Myocyte (in vitro differentiated cells): ENCODE measurements at regions not wholly inside any gene's neighbourhood (a gene's known extent, or its start where the extent isn't known, plus 50 kb on each side); places are given as distances from the start of the nearest gene placed in this dataset.
A peak's percentile ranks its signal among the peaks of the same experiment; 100 is the strongest.
"Not testable (repeated sequence)": the region's sequence is repeated elsewhere in the genome, so short reads cannot be mapped to it uniquely, and the experiment has no call there.

ENCODE experiments used
- DNase-seq: peaks from one replicate; pipeline ENCODE4 v3.0.0-alpha.2; 2012; ENCODE audit warnings: low read depth

- no peak for DNase-seq
These were observed 73.6 kb upstream of the SLC25A33 start for GRCh38 chr1:9465640-9466039.

- no peak for DNase-seq
These were observed 72.2 kb upstream of the SLC25A33 start for GRCh38 chr1:9466780-9467758.

GRCh38 chr1:9469882-9470281, 69.4 kb upstream of the SLC25A33 start:
- DNase-seq = not testable (repeated sequence)

- no peak for DNase-seq
These were observed 67.6 kb upstream of the SLC25A33 start for GRCh38 chr1:9471679-9472078.

DNA sequence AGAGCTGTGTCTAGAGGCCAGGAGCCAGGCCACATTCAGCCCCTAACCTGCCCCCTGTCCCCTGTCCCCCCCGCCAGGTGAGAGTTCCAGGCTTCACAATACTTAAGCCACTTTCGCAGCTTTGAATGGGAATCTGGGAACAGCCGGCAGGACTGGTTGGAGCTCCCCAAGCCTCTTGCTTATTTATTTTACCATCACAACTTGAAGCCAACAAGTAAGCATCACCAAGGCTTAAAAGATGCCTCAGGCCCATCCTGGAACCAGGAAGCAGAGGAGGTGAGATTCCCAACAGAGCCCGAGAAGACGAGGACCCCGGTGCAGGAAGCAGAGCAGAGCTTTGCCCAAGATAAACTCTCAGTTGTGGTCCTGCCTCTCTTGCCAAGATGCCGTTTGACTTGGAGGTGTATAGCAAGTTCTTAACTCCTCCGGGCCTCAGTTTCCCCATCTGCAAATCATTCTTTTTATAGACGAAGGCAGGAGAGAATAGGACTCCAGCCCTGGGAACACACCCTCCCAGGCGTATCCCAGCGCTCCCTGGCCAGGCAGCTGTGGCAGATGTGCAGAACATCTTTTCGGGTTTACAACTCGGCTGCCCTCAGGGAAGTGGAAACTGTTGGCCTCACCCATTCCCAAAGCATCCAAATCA, 66.8 kb upstream of the SLC25A33 start:
- DNase-seq = no peak

DNA sequence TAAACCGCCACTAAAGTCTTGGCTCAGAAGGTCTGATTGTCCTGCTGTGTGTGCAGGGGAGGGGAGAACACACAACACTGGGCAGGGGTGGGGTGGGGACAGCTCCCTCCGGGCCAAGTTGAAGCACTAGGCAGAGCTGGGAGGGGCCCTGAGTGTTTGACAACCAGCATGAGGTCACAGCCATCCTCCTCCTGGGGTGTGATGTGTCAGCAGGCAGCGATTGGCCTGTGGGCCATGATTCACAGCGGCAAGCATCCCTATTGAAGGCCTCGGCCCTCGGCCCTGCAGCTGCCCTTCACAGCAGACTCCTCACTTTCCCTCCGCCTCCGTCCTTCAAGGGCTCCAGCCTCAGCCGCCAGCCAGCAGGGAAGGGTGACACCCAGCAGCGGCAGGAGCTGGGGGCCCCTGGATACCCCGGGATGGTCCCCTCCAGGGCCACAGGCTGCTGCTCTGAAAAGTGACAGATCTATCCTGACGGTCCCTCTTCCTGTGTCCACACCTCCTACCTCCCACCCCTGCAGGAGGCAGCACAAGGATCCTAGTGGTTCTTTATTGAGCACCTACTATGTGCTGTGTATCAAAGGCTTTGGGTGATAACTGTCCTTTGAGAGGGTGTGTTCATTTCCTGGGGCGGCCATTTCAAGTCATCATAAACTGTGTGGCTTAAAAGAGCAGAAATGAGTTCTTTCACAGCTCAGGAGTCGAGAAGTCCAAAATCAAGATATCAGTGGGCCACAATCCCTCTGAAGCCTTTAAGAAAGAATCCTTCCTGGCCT, 66.0 kb upstream of the SLC25A33 start:
- peak; percentile 95 for DNase-seq

DNA sequence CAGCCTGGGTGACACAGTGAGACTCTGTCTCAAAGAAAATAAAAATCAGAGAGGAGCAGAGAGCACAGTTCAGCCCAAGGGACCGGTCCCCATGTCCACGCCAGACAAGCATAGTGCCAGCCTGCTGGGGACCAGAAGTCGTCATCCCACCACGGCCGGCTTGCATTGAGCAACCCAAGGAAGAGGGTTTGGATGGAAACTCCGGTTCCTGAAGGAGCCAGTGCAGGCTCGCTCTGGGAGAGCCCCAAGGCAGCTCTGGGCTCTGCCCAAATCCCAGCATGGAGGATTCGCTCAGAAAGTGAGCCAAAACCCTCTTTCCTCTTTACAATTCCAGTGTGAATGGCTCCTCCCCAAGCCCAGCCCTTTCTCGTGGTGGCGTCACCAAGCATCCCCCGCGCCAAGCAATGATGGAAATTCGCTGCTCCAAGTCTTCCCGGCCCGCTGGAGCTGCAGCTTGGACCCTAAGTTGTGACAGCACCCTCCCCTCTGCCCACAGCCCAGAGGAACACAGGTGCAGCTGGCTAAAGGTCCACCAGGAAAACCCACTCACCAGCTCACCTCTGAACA, 64.1 kb upstream of the SLC25A33 start:
- no peak for DNase-seq

DNA sequence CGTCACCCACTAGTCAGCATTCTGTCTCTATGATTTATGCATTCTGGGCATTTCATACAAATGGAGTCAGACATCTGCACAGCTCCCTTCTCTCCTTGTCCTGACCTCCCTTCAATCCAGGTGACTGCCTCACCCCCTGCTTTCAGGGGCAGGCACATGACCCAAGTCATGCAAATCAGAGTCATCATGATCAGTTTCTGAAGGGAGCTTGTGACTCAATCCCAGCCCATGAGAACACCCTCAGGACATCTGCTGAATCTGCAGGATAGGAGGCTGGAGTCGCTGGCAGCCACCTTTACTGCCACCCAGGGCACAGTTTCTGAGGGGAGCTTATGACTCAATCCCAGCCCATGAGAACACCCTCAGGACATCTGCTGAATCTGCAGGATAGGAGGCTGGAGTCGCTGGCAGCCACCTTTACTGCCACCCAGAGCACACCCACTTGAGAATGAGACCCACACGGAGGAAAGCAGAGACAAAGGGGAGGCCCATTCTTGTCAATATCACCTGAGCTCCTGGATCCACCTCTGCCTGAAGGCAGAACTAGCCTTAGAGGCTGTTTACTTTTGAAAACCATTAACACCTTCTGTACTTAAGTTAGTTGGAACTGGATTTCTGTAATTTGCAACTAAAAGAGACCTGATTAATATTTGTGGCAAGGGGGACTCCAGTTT, 62.3 kb upstream of the SLC25A33 start:
- no peak for DNase-seq

DNA sequence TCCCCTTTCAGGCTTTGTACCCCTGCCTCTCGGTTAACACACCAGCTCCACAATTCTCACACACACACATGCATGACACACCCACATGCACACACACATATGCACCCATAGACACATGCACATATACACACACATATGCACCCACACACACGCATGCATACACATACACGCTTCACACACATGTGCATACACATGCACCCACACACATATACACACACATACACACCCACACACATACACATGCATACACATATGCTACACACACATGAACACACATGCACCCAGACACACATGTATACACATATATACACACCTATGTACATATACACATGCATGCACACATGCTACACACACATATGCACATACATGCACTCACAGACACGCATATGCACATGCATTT, 61.7 kb upstream of the SLC25A33 start:
- DNase-seq = no peak

DNA sequence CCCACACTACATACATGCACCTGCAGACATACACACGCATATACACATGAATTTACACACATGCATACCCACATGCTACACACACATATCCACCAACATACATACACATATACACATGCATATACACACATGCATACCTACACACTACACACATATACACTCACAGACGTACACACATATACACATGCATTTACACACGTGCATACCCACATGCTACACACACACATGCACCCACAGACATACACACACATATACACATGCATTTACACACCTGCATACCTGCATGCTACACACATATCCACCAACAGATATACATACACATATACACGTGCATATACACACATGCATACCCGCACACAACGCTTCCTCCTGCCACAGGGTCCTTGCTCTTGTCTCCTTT, 61.2 kb upstream of the SLC25A33 start:
- DNase-seq = no peak

DNA sequence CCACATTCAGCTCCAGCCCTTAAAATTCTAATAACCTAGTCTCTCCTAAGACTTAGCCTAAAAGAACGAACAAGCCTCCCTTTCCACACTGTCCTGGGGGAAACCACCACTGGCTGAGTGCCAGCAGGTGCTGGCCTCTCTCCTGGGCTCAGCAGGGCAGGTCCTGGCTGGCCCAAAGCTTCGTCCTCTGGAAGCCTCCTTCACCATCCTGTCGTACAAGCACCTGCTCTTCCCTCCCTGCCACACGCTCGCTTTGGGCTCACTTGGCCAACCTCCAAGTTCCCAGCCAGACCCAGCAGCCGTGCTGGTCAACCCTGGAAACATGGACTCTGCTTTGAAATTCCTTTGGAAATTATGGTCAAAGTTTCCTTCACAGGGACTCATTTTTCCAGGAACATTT, 58.2 kb upstream of the SLC25A33 start:
- DNase-seq = peak; percentile 53

GRCh38 chr1:9482403-9482802, 56.9 kb upstream of the SLC25A33 start:
- no peak for DNase-seq

DNA sequence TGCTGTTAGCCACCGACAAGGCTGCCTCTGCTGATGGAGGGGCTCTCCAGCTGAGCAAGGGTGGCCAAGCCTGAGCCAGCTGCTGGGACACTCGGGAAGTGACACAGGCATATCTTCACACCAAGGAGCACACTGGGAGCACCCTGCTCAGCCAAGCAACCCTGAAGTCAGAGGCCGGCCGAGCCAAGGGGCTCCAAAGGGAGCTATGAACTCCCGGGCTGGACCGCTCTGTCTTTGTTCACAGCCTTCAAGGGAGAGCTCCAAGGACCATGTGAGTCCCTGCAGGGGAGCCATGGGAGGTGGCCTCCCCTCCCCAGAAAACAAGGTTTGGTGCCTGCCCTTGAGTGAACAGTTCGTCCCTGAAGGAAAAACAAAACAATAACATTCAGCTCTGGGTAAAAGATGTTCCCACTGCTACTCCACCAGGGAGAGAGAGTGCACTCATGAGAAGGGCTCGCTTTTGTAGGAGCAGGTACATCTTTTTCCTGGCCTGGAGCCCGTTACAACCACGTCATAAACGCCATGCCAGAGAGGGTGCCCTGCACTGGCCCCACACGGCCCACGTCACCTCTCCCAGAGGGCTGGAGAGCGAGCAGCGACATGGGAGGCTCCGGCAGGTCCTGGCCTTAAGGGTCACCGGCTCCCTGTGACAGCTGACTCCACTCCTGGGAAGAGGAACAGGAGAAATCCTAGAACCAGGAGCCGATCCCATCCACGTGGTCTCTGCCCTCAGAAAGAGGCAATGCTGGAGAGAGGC, 56.3 kb upstream of the SLC25A33 start:
- DNase-seq = no peak

- DNase-seq = no peak
These were observed 52.7 kb upstream of the SLC25A33 start for GRCh38 chr1:9486466-9487140.
